HS-27A (cell line): ENCODE measurements at regions not wholly inside any gene's neighbourhood (a gene's known extent, or its start where the extent isn't known, plus 50 kb on each side); places are given as distances from the start of the nearest gene placed in this dataset.
"Not testable (repeated sequence)": the region's sequence is repeated elsewhere in the genome, so short reads cannot be mapped to it uniquely, and the experiment has no call there.

Experiments used
- DNase-seq: peaks from one replicate; pipeline ENCODE4 v3.0.0-alpha.2; 2012; ENCODE audit warnings: low read depth, missing footprints

GRCh38 chr3:135558150-135558783, 407.3 kb upstream of the PPP2R3A start:
- DNase-seq = no peak

GRCh38 chr3:135558906-135559305, 406.6 kb upstream of the PPP2R3A start:
- DNase-seq = no peak

GRCh38 chr3:135559802-135560201, 405.7 kb upstream of the PPP2R3A start:
- DNase-seq = no peak

GRCh38 chr3:135560847-135561246, 404.7 kb upstream of the PPP2R3A start:
- DNase-seq = no peak

DNA sequence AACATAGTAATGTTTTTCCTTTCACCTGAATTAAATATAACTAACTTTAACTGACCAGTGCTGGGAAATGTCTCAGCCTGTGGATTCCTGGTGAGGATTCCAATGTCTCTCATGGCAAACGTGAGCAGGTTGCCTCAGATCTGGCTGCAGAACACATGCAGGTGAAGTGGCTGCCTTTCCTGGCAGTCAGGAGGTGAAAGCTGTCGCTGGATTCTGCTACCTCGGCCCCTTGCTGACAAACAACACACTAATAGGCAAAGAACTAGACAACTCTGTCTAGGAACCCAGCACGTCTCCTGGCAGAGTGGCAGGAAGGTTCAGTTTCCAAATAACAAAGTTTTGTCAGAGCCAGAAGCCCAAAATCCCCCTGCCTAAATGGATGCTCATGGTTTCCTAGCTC, 400.8 kb upstream of the PPP2R3A start:
- DNase-seq = no peak

- no peak for DNase-seq
Observed at GRCh38 chr3:135565546-135565945, 400.0 kb upstream of the PPP2R3A start.

GRCh38 chr3:135567223-135567622, 398.3 kb upstream of the PPP2R3A start:
- no peak for DNase-seq

GRCh38 chr3:135576751-135577150, 388.8 kb upstream of the PPP2R3A start:
- no peak for DNase-seq

GRCh38 chr3:135581806-135582205, 383.7 kb upstream of the PPP2R3A start:
- no peak for DNase-seq

DNA sequence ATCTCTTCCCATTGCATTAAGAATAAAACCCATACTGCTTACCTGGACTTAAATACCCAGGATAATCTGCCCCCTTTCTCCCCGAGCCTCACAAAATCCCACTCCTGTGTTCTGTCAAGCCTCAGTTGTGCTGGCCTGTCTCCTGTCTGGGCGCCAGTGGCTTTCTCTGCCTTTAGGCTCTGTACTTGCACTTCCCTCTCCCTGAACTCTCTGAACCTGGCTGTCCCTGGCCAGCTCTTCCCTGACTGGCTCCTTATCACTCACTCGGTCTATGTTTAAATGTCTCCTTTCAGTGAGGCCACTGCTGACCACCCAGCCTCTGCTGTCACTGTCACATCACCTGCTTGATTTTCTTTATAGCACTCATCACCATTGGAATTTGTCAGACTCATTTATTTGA, 382.7 kb upstream of the PPP2R3A start:
- DNase-seq = no peak

- DNase-seq = no peak
Observed at GRCh38 chr3:135596563-135596962, 369.0 kb upstream of the PPP2R3A start.

GRCh38 chr3:135597855-135598254, 367.7 kb upstream of the PPP2R3A start:
- no peak for DNase-seq

GRCh38 chr3:135598597-135598996, 366.9 kb upstream of the PPP2R3A start:
- DNase-seq = no peak

GRCh38 chr3:135604512-135604911, 361.0 kb upstream of the PPP2R3A start:
- DNase-seq = not testable (repeated sequence)

DNA sequence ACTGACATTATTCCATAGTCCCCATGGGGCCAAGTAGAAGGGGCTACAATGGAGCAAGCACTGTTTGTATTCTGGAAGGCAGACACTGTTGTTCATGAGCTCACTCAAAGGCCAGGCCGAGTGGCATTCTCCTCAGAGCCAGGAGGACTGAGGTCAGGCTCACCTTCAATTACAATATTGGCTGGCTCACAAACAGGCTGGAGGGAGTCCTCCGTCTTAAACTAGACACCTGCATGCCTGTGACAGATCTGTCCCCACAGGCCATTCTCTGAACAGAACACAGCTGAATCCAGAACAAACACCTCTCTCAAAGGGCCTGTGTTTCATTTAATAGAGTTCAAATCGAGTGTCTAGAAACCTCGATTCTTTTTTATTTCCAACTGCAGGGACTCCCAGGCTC, 347.4 kb upstream of the PPP2R3A start:
- no peak for DNase-seq

- DNase-seq = no peak
Observed at GRCh38 chr3:135621184-135621920, 344.2 kb upstream of the PPP2R3A start.

DNA sequence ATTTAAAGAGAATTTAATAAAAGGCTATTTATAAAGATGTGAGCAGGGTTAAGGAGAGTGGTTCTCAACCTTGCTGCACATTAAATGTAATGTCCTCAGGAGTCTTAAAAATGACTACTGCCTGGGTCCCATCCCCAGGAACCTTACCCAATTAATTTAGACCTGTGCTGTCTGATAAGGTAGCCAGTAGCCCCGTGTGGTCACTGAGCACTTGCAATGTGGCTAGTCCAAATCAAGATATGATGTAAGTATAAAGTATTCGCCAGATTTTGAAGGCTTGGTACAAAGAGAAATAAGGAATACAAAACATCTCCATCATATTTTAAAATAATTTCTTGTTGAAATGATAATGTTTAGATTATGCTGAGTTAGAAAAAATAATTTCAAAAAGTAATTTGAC, 343.3 kb upstream of the PPP2R3A start:
- DNase-seq = no peak

- no peak for DNase-seq
Observed at GRCh38 chr3:135622656-135623055, 342.9 kb upstream of the PPP2R3A start.

- DNase-seq = no peak
Observed at GRCh38 chr3:135623558-135623957, 342.0 kb upstream of the PPP2R3A start.

DNA sequence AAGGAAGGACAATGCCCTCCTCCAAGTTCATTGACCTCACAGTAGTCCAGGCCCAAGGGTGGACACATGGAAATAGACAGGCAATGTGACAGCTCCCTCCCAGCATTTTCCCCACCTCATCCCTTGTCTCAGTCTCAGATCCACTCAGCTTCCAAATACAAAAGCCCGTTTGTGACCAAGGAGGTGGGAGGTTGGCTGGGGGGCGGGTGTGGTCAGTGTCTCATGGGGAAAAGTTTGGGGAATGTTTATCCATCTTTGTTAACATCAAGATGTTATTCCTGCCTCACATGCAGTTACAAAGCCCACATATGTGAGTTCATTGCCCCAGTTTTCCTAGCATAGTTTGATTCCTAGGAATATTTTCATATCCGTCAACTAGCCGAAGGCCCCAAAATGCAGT, 338.5 kb upstream of the PPP2R3A start:
- DNase-seq = no peak

GRCh38 chr3:135629701-135630408, 335.7 kb upstream of the PPP2R3A start:
- DNase-seq = no peak

- no peak for DNase-seq
Observed at GRCh38 chr3:135632556-135633065, 332.9 kb upstream of the PPP2R3A start.

GRCh38 chr3:135633078-135633477, 332.4 kb upstream of the PPP2R3A start:
- DNase-seq = no peak
